Thymus (tissue), 11 donors: ENCODE measurements at regions not wholly inside any gene's neighbourhood (a gene's known extent, or its start where the extent isn't known, plus 50 kb on each side); places are given as distances from the start of the nearest gene placed in this dataset.

Experiments
- DNase-seq, 9 donors: peaks; one replicate each; pipeline ENCODE4 v3.0.0-alpha.2; 2013; ENCODE audit warnings: low spot score in 9 of 9, low read depth in 6 of 9, missing footprints in 1 of 9
- H3K27ac ChIP-seq, 2 donors: one replicate each; pipeline ENCODE4 v1.5.1; 2013; ENCODE audit warnings: control low read depth in 1 of 2, low read depth in 1 of 2, low read length in 1 of 2, mild to moderate bottlenecking in 1 of 2, moderate library complexity in 1 of 2
- H3K27me3 ChIP-seq, 2 donors: one replicate each; pipeline ENCODE4 v1.5.1; 2013; ENCODE audit warnings: low read length in 1 of 2; ENCODE audit not compliant: control insufficient read depth in 2 of 2, insufficient read depth in 1 of 2
- H3K36me3 ChIP-seq, 2 donors: one replicate each; pipeline ENCODE4 v1.5.1; 2013; ENCODE audit warnings: low read length in 1 of 2, mild to moderate bottlenecking in 1 of 2, moderate library complexity in 1 of 2; ENCODE audit not compliant: control insufficient read depth in 2 of 2, insufficient read depth in 2 of 2
- H3K4me1 ChIP-seq, 2 donors: one replicate each; pipeline ENCODE4 v1.5.1; 2013; ENCODE audit warnings: low read length in 2 of 2; ENCODE audit not compliant: control insufficient read depth in 2 of 2, insufficient read depth in 2 of 2
- H3K4me3 ChIP-seq, 2 donors: one replicate each; pipeline ENCODE4 v1.5.1; 2013; ENCODE audit warnings: low read length in 2 of 2, control low read depth in 1 of 2, mild to moderate bottlenecking in 1 of 2
- H3K9me3 ChIP-seq, 2 donors: one replicate each; pipeline ENCODE4 v1.5.1; 2013; ENCODE audit warnings: low read length in 1 of 2, mild to moderate bottlenecking in 1 of 2; ENCODE audit not compliant: control insufficient read depth in 2 of 2, insufficient read depth in 1 of 2
- WGBS: extraction: QIAGEN DNeasy Blood & Tissue Kit; methylation state at CpG from one replicate; pipeline ENCODE4 v1.1.7; 2013; 5-methylcytosine and 5-hydroxymethylcytosine counted together
- donor health status: healthy.

- H3K9me3 ChIP-seq = peaks cover 1 to 41% of the 10 kb centered on the region in 2 donors
- no peak overlapping the region for H3K4me3 ChIP-seq
- no peaks in the 10 kb centered on the region for H3K4me1 ChIP-seq
- H3K36me3 ChIP-seq = no peaks in the 10 kb centered on the region
- no peaks in the 10 kb centered on the region for H3K27me3 ChIP-seq
- H3K27ac ChIP-seq = no peak overlapping the region
- 88% methylated on average over 6 of the region's 6 CpGs for WGBS
- no peak for DNase-seq
These were observed 811.1 kb downstream of the CDH9 start for GRCh38 chr5:26227245-26227644.

- Histone ChIP-seq H3K36me3 (no peaks in the 10 kb centered on the region), H3K4me1 (no peaks in the 10 kb centered on the region), H3K27me3 (no peaks in the 10 kb centered on the region), H3K4me3 (no peak overlapping the region), H3K27ac (no peak overlapping the region), H3K9me3 (no peaks in the 10 kb centered on the region)
- no peak for DNase-seq
- WGBS = 89% methylated on average over 2 of the region's 2 CpGs
These were observed 833.3 kb downstream of the CDH9 start for GRCh38 chr5:26205121-26205520.

GRCh38 chr5:26193626-26194025, 844.8 kb downstream of the CDH9 start:
- Histone ChIP-seq H3K36me3 (no peaks in the 10 kb centered on the region), H3K9me3 (no peaks in the 10 kb centered on the region), H3K4me1 (no peaks in the 10 kb centered on the region), H3K27ac (no peak overlapping the region), H3K27me3 (no peaks in the 10 kb centered on the region), H3K4me3 (no peak overlapping the region)
- no peak for DNase-seq
- WGBS = 85% methylated on average over 5 of the region's 5 CpGs

DNA sequence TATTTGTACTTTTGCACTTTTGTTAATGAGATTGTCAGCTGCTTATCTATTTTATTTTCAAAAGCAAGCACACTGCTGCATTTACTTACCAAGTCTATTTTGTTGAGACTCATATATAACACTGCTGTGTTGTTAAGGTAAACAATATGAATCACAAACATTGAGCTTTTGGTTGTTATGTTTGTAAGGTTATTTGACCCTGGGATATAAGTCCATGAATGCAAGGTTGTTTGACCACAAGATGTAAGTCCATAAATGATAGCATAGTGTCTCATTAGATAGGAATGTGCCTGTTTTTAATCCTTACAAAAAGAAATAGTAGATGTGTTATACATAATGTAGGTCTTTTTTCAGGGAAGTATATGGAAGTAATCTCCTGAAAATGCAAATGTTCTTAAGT, 845.9 kb downstream of the CDH9 start:
- Histone ChIP-seq H3K4me1 (no peaks in the 10 kb centered on the region), H3K27me3 (no peaks in the 10 kb centered on the region), H3K36me3 (no peaks in the 10 kb centered on the region), H3K4me3 (no peak overlapping the region), H3K27ac (no peak overlapping the region), H3K9me3 (no peaks in the 10 kb centered on the region)
- DNase-seq = no peak

DNA sequence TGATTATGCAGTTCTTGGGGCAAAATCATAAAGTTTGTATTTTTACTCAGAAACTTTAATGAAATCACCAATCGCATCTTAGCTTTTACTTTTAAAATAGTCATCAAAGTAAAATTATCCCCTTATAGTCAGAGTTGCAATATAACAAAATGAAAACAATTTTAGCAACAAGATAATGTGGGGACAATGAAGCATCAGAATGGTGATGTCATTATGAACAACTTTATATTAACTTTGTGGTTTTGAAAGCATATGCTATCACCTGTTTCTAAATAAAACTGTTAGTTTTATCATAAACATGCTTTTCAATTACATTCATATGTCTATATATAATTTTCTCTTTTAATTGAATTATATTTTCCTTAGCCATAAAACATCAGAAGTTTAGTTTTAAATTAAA, 856.8 kb downstream of the CDH9 start:
- no peaks in the 10 kb centered on the region for H3K27me3 ChIP-seq
- no peak overlapping the region for H3K4me3 ChIP-seq
- DNase-seq = no peak
- no peaks in the 10 kb centered on the region for H3K9me3 ChIP-seq
- no peaks in the 10 kb centered on the region for H3K4me1 ChIP-seq
- H3K36me3 ChIP-seq = no peaks in the 10 kb centered on the region
- no peak overlapping the region for H3K27ac ChIP-seq
- WGBS = 97% methylated on average over 1 of the region's 1 CpG

GRCh38 chr5:26148569-26149107, 889.7 kb downstream of the CDH9 start:
- no peaks in the 10 kb centered on the region for H3K27me3 ChIP-seq
- no peaks in the 10 kb centered on the region for H3K36me3 ChIP-seq
- H3K4me3 ChIP-seq = no peak overlapping the region
- no peak for DNase-seq
- peaks cover 0 to 12% of the 10 kb centered on the region in 2 donors for H3K9me3 ChIP-seq
- WGBS = 92% methylated on average over 7 of the region's 7 CpGs
- no peaks in the 10 kb centered on the region for H3K4me1 ChIP-seq
- no peak overlapping the region for H3K27ac ChIP-seq

GRCh38 chr5:26143259-26143658, 895.1 kb downstream of the CDH9 start:
- H3K9me3 ChIP-seq = peaks cover 0 to 1% of the 10 kb centered on the region in 2 donors
- H3K27ac ChIP-seq = no peak overlapping the region
- H3K36me3 ChIP-seq = no peaks in the 10 kb centered on the region
- 84% methylated on average over 2 of the region's 2 CpGs for WGBS
- H3K4me1 ChIP-seq = no peaks in the 10 kb centered on the region
- no peaks in the 10 kb centered on the region for H3K27me3 ChIP-seq
- no peak for DNase-seq
- no peak overlapping the region for H3K4me3 ChIP-seq

GRCh38 chr5:26121338-26121737, 917.0 kb downstream of the CDH9 start:
- H3K27me3 ChIP-seq = no peaks in the 10 kb centered on the region
- H3K36me3 ChIP-seq = no peaks in the 10 kb centered on the region
- H3K4me3 ChIP-seq = no peak overlapping the region
- no peak for DNase-seq
- no peak overlapping the region for H3K27ac ChIP-seq
- H3K9me3 ChIP-seq = no peaks in the 10 kb centered on the region
- no peaks in the 10 kb centered on the region for H3K4me1 ChIP-seq
- WGBS = 55% methylated on average over 6 of the region's 6 CpGs

- H3K9me3 ChIP-seq = no peaks in the 10 kb centered on the region
- no peaks in the 10 kb centered on the region for H3K4me1 ChIP-seq
- DNase-seq = no peak
- no peak overlapping the region for H3K4me3 ChIP-seq
- H3K36me3 ChIP-seq = no peaks in the 10 kb centered on the region
- 84% methylated on average over 2 of the region's 2 CpGs for WGBS
- H3K27me3 ChIP-seq = no peaks in the 10 kb centered on the region
- H3K27ac ChIP-seq = no peak overlapping the region
These were observed 934.2 kb downstream of the CDH9 start for GRCh38 chr5:26104175-26104574.

DNA sequence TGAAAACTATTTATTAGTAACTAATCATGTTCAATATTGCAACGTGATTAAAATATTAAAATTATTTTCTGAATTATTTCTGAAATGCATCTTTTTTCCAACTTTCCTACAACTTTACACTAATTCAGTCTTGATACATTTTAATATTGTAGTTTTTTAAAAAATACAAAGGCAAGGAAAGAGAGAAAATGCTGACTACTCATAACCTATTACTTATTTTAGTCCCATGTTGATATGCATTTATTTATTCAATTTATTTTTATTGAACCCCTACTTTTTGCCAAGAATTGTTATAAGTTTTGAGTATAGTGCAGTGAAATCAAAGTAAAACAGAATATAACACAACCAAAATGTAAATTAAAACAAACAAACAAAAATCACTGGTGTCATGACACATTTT, 978.2 kb downstream of the CDH9 start:
- 94% methylated on average over 1 of the region's 1 CpG for WGBS

More for the DNA sequence above, 978.2 kb downstream of the CDH9 start:
- H3K27me3 ChIP-seq = no peaks in the 10 kb centered on the region
- no peak for DNase-seq
- H3K4me1 ChIP-seq = no peaks in the 10 kb centered on the region
- H3K27ac ChIP-seq = no peak overlapping the region
- H3K4me3 ChIP-seq = no peak overlapping the region
- H3K9me3 ChIP-seq = no peaks in the 10 kb centered on the region
- H3K36me3 ChIP-seq = no peaks in the 10 kb centered on the region
